ENCODE measurements at regions not wholly inside any gene's neighbourhood (a gene's known extent, or its start where the extent isn't known, plus 50 kb on each side); places are given as distances from the start of the nearest gene placed in this dataset.

DNA sequence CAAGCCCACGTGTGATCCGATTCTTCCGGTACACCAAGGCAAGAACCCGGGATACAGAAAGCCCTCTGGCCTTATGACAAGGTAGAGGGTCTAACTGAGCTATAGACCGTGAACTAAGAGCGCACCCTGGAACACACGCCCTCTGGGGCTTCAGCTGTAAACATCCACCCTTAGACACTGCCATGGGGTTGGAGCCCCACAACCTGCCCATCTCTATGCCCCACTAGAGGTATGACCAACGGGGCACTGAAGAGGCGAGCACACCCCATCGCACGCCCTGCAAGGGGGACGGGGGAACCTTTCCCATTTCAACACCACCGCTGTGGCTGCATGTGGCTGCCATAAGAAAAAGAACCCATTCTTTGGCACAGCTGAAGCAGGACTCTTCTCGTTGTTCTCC is 1206.0 kb upstream of the TMEM132C start:
- TF ChIP-seq, protein P1, sequence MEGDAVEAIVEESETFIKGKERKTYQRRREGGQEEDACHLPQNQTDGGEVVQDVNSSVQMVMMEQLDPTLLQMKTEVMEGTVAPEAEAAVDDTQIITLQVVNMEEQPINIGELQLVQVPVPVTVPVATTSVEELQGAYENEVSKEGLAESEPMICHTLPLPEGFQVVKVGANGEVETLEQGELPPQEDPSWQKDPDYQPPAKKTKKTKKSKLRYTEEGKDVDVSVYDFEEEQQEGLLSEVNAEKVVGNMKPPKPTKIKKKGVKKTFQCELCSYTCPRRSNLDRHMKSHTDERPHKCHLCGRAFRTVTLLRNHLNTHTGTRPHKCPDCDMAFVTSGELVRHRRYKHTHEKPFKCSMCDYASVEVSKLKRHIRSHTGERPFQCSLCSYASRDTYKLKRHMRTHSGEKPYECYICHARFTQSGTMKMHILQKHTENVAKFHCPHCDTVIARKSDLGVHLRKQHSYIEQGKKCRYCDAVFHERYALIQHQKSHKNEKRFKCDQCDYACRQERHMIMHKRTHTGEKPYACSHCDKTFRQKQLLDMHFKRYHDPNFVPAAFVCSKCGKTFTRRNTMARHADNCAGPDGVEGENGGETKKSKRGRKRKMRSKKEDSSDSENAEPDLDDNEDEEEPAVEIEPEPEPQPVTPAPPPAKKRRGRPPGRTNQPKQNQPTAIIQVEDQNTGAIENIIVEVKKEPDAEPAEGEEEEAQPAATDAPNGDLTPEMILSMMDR (IDR thresholded peaks at IDR 0.05; ENCODE audit: insufficient read depth, low read length, poor library complexity, severe bottlenecking), result no peak

DNA sequence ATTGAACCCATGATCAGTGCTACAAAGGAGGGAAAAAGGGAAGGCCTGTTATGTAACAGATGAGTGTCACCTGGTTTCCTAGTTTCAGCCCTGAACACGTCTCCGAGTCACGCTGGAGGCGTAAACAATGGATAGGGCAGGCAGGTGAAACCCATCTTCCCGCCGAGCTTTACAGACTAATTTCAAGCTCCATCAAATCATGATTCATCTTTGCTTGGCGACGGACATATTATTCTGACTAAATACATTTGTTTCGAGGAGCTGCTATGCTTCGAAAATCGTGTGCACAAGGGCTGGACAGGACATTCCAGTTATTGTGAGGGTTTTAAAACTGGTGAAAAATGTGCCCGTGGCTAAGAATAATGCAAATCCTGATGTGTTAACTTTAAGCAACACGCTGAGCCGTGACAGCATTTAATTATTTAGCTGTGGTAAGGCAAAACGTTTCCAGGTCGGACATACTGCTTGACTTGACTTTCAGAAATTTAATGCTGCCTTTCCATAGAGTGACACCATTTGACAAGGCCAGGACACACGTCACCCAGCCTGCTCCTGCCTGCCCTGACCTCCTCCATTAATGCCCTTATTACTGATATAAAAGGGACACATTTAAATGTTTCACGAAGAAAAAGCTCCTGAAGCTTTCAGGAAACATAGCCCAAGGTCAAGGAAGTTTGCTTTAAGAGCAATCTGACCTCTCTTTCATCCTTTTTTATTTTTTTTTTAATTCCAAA is 1203.5 kb upstream of the TMEM132C start:
- Histone ChIP-seq H3K4me3 (replicated peaks; ENCODE audit: low read depth, low read length) (no peak overlapping the region), H3K36me3 (ENCODE audit: control insufficient read depth, insufficient read depth, low read length) (no peaks in the 10 kb centered on the region), H3K27me3 (replicated peaks; ENCODE audit: control insufficient read depth, insufficient read depth, low read length) (no peaks in the 10 kb centered on the region)
- TF ChIP-seq, protein P1 (IDR thresholded peaks at IDR 0.05; ENCODE audit: insufficient read depth, low read length, poor library complexity, severe bottlenecking), result no peak
- DNase-seq (ENCODE audit: extremely low read depth, insufficient read length), result no peak

More for the DNA sequence above, 1206.0 kb upstream of the TMEM132C start:
- H3K36me3 ChIP-seq (ENCODE audit: control insufficient read depth, insufficient read depth, low read length), result no peaks in the 10 kb centered on the region
- H3K27me3 ChIP-seq (replicated peaks; ENCODE audit: control insufficient read depth, insufficient read depth, low read length), result no peaks in the 10 kb centered on the region
- DNase-seq (ENCODE audit: extremely low read depth, insufficient read length), result no peak
- no peak overlapping the region for H3K4me3 ChIP-seq (replicated peaks; ENCODE audit: low read depth, low read length)

DNA sequence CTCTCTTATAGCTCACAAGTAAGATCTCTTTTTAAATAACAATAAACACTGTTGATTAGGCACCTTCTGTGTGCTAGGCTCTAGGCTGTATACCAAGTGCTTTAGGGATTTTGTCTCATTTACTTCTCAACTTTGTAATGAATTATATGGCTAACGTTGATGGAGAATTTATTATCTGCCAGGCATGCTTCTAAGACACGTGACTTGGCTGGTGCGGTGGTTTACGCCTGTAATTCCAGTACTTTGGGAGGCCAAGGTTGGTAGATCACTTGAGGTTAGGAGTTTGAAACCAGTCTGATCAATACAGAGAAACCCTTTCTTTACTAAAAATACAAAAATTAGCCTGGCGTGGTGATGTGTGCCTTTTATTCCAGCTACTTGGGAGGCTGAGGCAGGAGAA is 1202.8 kb upstream of the TMEM132C start:
- no peak overlapping the region for H3K4me3 ChIP-seq (replicated peaks; ENCODE audit: low read depth, low read length)
- no peaks in the 10 kb centered on the region for H3K36me3 ChIP-seq (ENCODE audit: control insufficient read depth, insufficient read depth, low read length)
- no peaks in the 10 kb centered on the region for H3K27me3 ChIP-seq (replicated peaks; ENCODE audit: control insufficient read depth, insufficient read depth, low read length)
- no peak for DNase-seq (ENCODE audit: extremely low read depth, insufficient read length)
- TF ChIP-seq, protein P1 (IDR thresholded peaks at IDR 0.05; ENCODE audit: insufficient read depth, low read length, poor library complexity, severe bottlenecking), result no peak

DNA sequence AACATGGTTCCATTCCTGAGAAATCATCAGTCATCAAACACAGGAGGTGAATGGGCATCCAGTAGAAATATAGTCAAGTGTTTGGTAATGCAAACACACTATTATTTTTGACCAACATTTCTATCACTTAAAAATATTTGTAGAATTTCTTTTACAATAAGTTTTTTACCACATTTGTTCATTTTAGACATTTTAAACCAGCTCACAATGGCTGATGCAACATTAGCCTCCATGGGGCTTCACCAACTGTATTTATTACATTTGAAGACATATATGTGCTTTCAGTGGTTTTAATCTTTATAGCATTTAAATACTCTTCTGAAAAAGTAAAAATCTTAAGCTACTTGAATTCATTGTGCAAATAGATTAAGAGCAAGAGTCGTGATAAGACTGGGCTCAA is 1201.4 kb upstream of the TMEM132C start:
- no peaks in the 10 kb centered on the region for H3K27me3 ChIP-seq (replicated peaks; ENCODE audit: control insufficient read depth, insufficient read depth, low read length)
- no peak overlapping the region for H3K4me3 ChIP-seq (replicated peaks; ENCODE audit: low read depth, low read length)
- no peaks in the 10 kb centered on the region for H3K36me3 ChIP-seq (ENCODE audit: control insufficient read depth, insufficient read depth, low read length)
- DNase-seq (ENCODE audit: extremely low read depth, insufficient read length), result no peak
- TF ChIP-seq, protein P1 (IDR thresholded peaks at IDR 0.05; ENCODE audit: insufficient read depth, low read length, poor library complexity, severe bottlenecking), result no peak

DNA sequence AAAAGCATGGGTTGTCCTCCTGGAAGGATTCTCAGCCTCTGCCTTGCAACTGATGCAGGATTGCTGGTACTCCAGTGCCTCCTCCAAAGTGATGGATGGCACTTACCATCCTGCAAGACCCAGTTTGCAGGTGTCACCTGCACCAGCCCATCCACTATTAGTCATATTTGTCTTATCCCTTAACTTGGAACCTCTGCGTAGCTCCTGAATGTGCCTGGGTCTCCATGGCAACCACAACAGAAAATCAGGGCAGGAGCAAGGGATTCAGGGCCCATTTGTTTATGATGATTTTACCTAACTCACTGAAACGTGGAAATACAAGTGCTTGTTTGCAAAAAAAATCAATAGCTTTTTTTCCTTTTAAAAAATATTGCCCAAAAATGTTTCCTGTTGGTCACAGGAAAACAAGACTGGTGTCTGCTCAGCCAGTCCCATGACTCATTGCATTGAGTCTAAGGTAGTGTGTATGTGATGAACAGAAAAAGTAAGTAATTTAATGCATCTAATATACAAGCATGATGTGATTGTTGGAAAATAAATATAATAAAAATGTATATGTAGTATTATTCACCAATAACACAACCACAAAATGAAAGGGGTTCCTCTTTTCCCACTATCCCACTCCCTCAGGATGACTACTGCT is 1196.3 kb upstream of the TMEM132C start:
- Histone ChIP-seq H3K4me3 (replicated peaks; ENCODE audit: low read depth, low read length) (no peak overlapping the region), H3K27me3 (replicated peaks; ENCODE audit: control insufficient read depth, insufficient read depth, low read length) (no peaks in the 10 kb centered on the region), H3K36me3 (ENCODE audit: control insufficient read depth, insufficient read depth, low read length) (no peaks in the 10 kb centered on the region)
- TF ChIP-seq, protein P1 (IDR thresholded peaks at IDR 0.05; ENCODE audit: insufficient read depth, low read length, poor library complexity, severe bottlenecking), result no peak
- DNase-seq (ENCODE audit: extremely low read depth, insufficient read length), result no peak

All from GM06990 (cell line).